ENCODE measurements at regions not wholly inside any gene's neighbourhood (a gene's known extent, or its start where the extent isn't known, plus 50 kb on each side); places are given as distances from the start of the nearest gene placed in this dataset.

- Histone ChIP-seq H3K27ac (no peak overlapping the region), H3K9me3 (no peaks in the 10 kb centered on the region), H3K4me3 (no peak overlapping the region), H3K36me3 (no peaks in the 10 kb centered on the region), H3K27me3 (no peaks in the 10 kb centered on the region), H3K4me1 (no peaks in the 10 kb centered on the region)
- DNase-seq: no peak
- TF ChIP-seq POLR2A (IDR thresholded peaks at IDR 0.05) (no peak), CTCF (IDR thresholded peaks at IDR 0.05) (no peak)
Measured at GRCh38 chr2:117762454-117762853, 52.0 kb upstream of the DDX18 start.

DNA sequence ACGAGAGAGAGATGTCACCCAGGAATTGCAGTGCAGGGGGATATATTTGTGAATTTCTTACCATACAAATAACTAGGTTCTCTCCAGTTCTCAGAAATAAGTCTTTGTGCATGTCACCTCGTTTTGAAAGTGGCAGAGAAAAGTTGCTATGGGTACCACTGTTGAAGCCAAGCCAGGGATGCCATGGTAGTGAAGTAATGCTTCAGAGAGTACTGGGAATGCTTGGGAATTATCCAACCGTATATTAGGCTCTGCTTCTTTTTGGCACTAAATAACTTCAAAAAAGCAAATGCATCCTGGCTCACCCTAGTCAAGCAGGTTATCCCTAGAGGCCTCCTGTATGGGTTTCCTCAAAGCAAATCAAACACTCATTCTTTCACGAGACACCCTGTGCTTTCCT lies 50.7 kb upstream of the DDX18 start:
- no peak for DNase-seq
- H3K27ac ChIP-seq: no peak overlapping the region
- TF ChIP-seq CTCF (IDR thresholded peaks at IDR 0.05) (no peak), POLR2A (IDR thresholded peaks at IDR 0.05) (no peak)
- no peaks in the 10 kb centered on the region for H3K27me3 ChIP-seq
- no peaks in the 10 kb centered on the region for H3K4me1 ChIP-seq
- no peaks in the 10 kb centered on the region for H3K36me3 ChIP-seq
- no peaks in the 10 kb centered on the region for H3K9me3 ChIP-seq
- H3K4me3 ChIP-seq: no peak overlapping the region

Small RNAs in the stretch of these regions (small RNA-seq; reads per million reads assigned to genes)
- gene AC104408.1 (0 reads per million in 2 donors), gene RNU7-190P (0 reads per million in 2 donors)

Measured in Peyer's patch (tissue), 4 donors.